ENCODE measurements at regions not wholly inside any gene's neighbourhood (a gene's known extent, or its start where the extent isn't known, plus 50 kb on each side); places are given as distances from the start of the nearest gene placed in this dataset.

DNA sequence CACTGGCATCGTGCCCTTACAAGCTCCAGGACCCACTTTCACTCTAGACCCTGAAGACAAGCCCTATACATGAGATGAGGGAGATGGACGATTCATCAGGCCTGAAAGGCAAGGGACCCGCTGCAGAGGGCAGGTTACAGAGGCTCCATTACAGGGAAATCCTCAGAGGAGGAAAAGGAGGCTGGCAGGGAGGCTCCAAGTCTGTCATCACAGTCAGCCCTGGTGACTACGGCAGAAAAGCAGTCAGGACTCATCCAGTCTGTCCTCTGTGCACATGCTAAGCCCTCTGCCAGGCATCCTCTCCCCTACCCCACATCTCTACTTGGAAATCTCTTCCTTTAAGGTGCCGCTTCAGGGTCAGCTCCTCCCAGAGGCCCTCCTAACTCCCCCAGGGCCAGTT, 197.7 kb upstream of the CDH5 start:
- Histone ChIP-seq H3K36me3 (replicated peaks in 1 of 2; ENCODE audit: control extremely low read depth in 1 of 2, control insufficient read depth in 1 of 2, extremely low read depth in 1 of 2, insufficient read depth in 2 of 2, low read length in 1 of 2) (no peaks in the 10 kb centered on the region), H3K4me2 (replicated peaks; ENCODE audit: low read depth, low read length, poor library complexity, severe bottlenecking) (no peak overlapping the region), H3K4me3 (ENCODE audit: control extremely low read depth in 1 of 5, extremely low read depth in 1 of 5, insufficient read depth in 1 of 5, low read depth in 2 of 5, low read length in 4 of 5) (no peak overlapping the region), H3K27ac (ENCODE audit: low read length in 2 of 2) (no peak overlapping the region), H3K9ac (ENCODE audit: low read length) (no peak overlapping the region), H3K27me3 (replicated peaks in 1 of 4; ENCODE audit: control extremely low read depth in 1 of 4, control insufficient read depth in 3 of 4, insufficient read depth in 4 of 4, low read length in 3 of 4) (no peaks in the 10 kb centered on the region), H3K9me3 (ENCODE audit: control extremely low read depth in 1 of 3, control insufficient read depth in 2 of 3, insufficient read depth in 1 of 3, low read length in 2 of 3) (no peaks in the 10 kb centered on the region), H2AFZ (ENCODE audit: insufficient read depth, low read depth, low read length, poor library complexity, severe bottlenecking) (no peak overlapping the region), H3K79me2 (ENCODE audit: control insufficient read depth, insufficient read depth, low read length) (no peaks in the 10 kb centered on the region), H3K4me1 (ENCODE audit: control insufficient read depth in 2 of 2, insufficient read depth in 2 of 2, low read length in 2 of 2) (no peaks in the 10 kb centered on the region), H4K20me1 (ENCODE audit: control insufficient read depth, insufficient read depth, low read length, poor library complexity, severe bottlenecking) (no peaks in the 10 kb centered on the region)
- no peak for ATAC-seq (ENCODE audit: low read depth)
- no peak for TF ChIP-seq EZH2 (IDR thresholded peaks at IDR 0.05; ENCODE audit: borderline replicate concordance, insufficient read depth, low read depth, low read length, poor library complexity, severe bottlenecking)
- TF ChIP-seq, protein P1, sequence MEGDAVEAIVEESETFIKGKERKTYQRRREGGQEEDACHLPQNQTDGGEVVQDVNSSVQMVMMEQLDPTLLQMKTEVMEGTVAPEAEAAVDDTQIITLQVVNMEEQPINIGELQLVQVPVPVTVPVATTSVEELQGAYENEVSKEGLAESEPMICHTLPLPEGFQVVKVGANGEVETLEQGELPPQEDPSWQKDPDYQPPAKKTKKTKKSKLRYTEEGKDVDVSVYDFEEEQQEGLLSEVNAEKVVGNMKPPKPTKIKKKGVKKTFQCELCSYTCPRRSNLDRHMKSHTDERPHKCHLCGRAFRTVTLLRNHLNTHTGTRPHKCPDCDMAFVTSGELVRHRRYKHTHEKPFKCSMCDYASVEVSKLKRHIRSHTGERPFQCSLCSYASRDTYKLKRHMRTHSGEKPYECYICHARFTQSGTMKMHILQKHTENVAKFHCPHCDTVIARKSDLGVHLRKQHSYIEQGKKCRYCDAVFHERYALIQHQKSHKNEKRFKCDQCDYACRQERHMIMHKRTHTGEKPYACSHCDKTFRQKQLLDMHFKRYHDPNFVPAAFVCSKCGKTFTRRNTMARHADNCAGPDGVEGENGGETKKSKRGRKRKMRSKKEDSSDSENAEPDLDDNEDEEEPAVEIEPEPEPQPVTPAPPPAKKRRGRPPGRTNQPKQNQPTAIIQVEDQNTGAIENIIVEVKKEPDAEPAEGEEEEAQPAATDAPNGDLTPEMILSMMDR (IDR thresholded peaks at IDR 0.05), result no peak
- POLR2A ChIA-PET, result no interaction called here
- no peak for DNase-seq
- no peaks in the 10 kb centered on the region for H3K27me3 Mint-ChIP-seq
- no peaks in the 10 kb centered on the region for H3K9me3 Mint-ChIP-seq (ENCODE audit: insufficient read depth)
- H3K27ac Mint-ChIP-seq, result no peak overlapping the region
- CTCF ChIA-PET, result no interaction called here
- H3K4me1 Mint-ChIP-seq, result no peaks in the 10 kb centered on the region
- no peak overlapping the region for H3K4me3 Mint-ChIP-seq
- WGBS (ENCODE audit: insufficient coverage), result 40% methylated on average over 5 of the region's 5 CpGs
- intact Hi-C loops (cut with micrococcal nuclease), result no loop called here

DNA sequence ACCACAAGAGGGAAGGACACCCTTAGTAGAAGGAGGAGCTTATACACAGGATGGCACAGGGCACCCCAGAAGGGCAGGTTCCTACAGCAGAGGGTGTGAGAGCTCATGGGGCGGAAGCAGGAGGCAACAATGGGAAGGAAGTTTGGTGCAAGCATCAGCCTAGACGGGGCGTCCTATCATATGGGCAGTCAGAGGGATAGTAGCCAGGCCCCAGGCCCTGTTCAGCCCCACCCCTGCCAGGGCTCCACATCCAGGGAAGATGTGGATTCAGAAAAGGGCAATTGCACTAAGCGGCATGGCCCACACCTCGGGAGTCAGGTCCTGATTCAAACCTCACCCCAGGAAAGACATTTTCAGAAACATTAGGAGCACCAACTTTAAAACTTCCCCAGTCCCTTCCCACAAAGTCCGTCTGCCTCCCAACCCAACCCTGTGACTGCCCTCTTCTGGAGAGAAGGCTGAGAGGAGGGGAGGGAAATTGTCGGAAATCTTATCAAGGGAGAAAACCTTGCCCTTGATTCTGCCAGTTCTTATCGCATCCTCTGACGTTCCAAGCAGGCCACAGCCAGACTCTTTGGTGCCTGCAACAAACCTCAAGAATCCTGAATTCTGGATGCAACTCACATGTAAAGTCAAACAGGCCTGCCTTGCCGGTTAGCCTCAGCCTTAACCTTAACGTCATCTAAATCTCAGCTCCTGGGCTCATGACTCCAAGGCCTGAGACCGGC, 198.8 kb upstream of the CDH5 start:
- intact Hi-C loops (cut with micrococcal nuclease), result no loop called here
- no peaks in the 10 kb centered on the region for H3K36me3 ChIP-seq (replicated peaks in 1 of 2; ENCODE audit: control extremely low read depth in 1 of 2, control insufficient read depth in 1 of 2, extremely low read depth in 1 of 2, insufficient read depth in 2 of 2, low read length in 1 of 2)
- H3K27me3 Mint-ChIP-seq, result peaks cover 7% of the 10 kb centered on the region
- H3K9me3 Mint-ChIP-seq (ENCODE audit: insufficient read depth), result no peaks in the 10 kb centered on the region
- H2AFZ ChIP-seq (ENCODE audit: insufficient read depth, low read depth, low read length, poor library complexity, severe bottlenecking), result no peak overlapping the region
- H3K4me1 ChIP-seq (ENCODE audit: control insufficient read depth in 2 of 2, insufficient read depth in 2 of 2, low read length in 2 of 2), result no peaks in the 10 kb centered on the region
- no peak overlapping the region for H3K27ac Mint-ChIP-seq
- DNase-seq, result no peak
- no peaks in the 10 kb centered on the region for H3K4me1 Mint-ChIP-seq
- no peak overlapping the region for H3K4me2 ChIP-seq (replicated peaks; ENCODE audit: low read depth, low read length, poor library complexity, severe bottlenecking)
- no peak for ATAC-seq (ENCODE audit: low read depth)
- H3K9ac ChIP-seq (ENCODE audit: low read length), result no peak overlapping the region
- no peaks in the 10 kb centered on the region for H4K20me1 ChIP-seq (ENCODE audit: control insufficient read depth, insufficient read depth, low read length, poor library complexity, severe bottlenecking)
- H3K4me3 ChIP-seq (ENCODE audit: control extremely low read depth in 1 of 5, extremely low read depth in 1 of 5, insufficient read depth in 1 of 5, low read depth in 2 of 5, low read length in 4 of 5), result no peak overlapping the region
- POLR2A ChIA-PET, result no interaction called here
- no peak for TF ChIP-seq EZH2 (IDR thresholded peaks at IDR 0.05; ENCODE audit: borderline replicate concordance, insufficient read depth, low read depth, low read length, poor library complexity, severe bottlenecking)
- TF ChIP-seq, protein P1 (IDR thresholded peaks at IDR 0.05), result no peak
- no peak overlapping the region for H3K4me3 Mint-ChIP-seq
- H3K79me2 ChIP-seq (ENCODE audit: control insufficient read depth, insufficient read depth, low read length), result no peaks in the 10 kb centered on the region
- H3K9me3 ChIP-seq (ENCODE audit: control extremely low read depth in 1 of 3, control insufficient read depth in 2 of 3, insufficient read depth in 1 of 3, low read length in 2 of 3), result no peaks in the 10 kb centered on the region
- no peak overlapping the region for H3K27ac ChIP-seq (ENCODE audit: low read length in 2 of 2)
- WGBS (ENCODE audit: insufficient coverage), result 92% methylated on average over 10 of the region's 12 CpGs
- no peaks in the 10 kb centered on the region for H3K27me3 ChIP-seq (replicated peaks in 1 of 4; ENCODE audit: control extremely low read depth in 1 of 4, control insufficient read depth in 3 of 4, insufficient read depth in 4 of 4, low read length in 3 of 4)
- CTCF ChIA-PET, result no interaction called here
